Keratinocyte (primary cell): ENCODE measurements at regions not wholly inside any gene's neighbourhood (a gene's known extent, or its start where the extent isn't known, plus 50 kb on each side); places are given as distances from the start of the nearest gene placed in this dataset.

Experiments used
- DNase-seq: peaks from one replicate; pipeline ENCODE4 v3.0.0-alpha.2; 2011; ENCODE audit warnings: low read depth, missing footprints, low spot score
- FAIRE-seq: peaks from 2 replicates; lab custom pipeline; 2011; peaks lifted over from hg19 to GRCh38; lab: Jason Lieb, UNC
- H2AFZ ChIP-seq: 2 replicates; pipeline ENCODE4 v1.6.0; 2012; ENCODE audit warnings: low read length, control low read depth, inconsistent platforms; ENCODE audit not compliant: control insufficient read depth
- H3K27ac ChIP-seq: 2 replicates; pipeline ENCODE4 v1.5.1; 2011; ENCODE audit warnings: low read length; ENCODE audit not compliant: control insufficient read depth, insufficient read depth
- H3K27me3 ChIP-seq: 3 replicates; pipeline ENCODE4 v1.6.0; 2011; ENCODE audit warnings: low read length; ENCODE audit not compliant: control insufficient read depth, insufficient read depth; ENCODE audit errors: extremely low read depth
- H3K36me3 ChIP-seq, 2 experiments: 2 replicates in 1 of 2; 3 replicates in 1 of 2; pipeline ENCODE4 v1.5.1; 2011; ENCODE audit warnings: low read length in 2 of 2, mild to moderate bottlenecking in 1 of 2; ENCODE audit not compliant: control insufficient read depth in 2 of 2, insufficient read depth in 2 of 2; ENCODE audit errors: extremely low read depth in 1 of 2
- H3K4me1 ChIP-seq: 3 replicates; pipeline ENCODE4 v1.5.1; 2011; ENCODE audit warnings: low read length; ENCODE audit not compliant: control insufficient read depth, insufficient read depth; ENCODE audit errors: extremely low read depth
- H3K4me2 ChIP-seq: 3 replicates; pipeline ENCODE4 v1.6.0; 2011; ENCODE audit warnings: low read depth, low read length; ENCODE audit not compliant: control insufficient read depth, insufficient read depth; ENCODE audit errors: extremely low read depth
- H3K4me3 ChIP-seq, 3 experiments: fragments of 200-600 bp in 1 of 3; sonication (generic) in 1 of 3; 2 replicates in 2 of 3; 3 replicates in 1 of 3; pipeline ENCODE4 v1.5.1; 2011 to 2016; ENCODE audit warnings: low read length in 3 of 3, mild to moderate bottlenecking in 3 of 3, control low read depth in 2 of 3, inconsistent platforms in 1 of 3, low read depth in 1 of 3, mixed read lengths in 1 of 3, mixed run types in 1 of 3, moderate library complexity in 1 of 3; ENCODE audit not compliant: control insufficient read depth in 2 of 3, insufficient read depth in 2 of 3; ENCODE audit errors: extremely low read depth in 1 of 3
- H3K79me2 ChIP-seq: 2 replicates; pipeline ENCODE4 v1.6.0; 2012; ENCODE audit warnings: low read length; ENCODE audit not compliant: control insufficient read depth, insufficient read depth
- H3K9ac ChIP-seq: 3 replicates; pipeline ENCODE4 v1.6.0; 2011; ENCODE audit warnings: low read length; ENCODE audit not compliant: control insufficient read depth, insufficient read depth; ENCODE audit errors: extremely low read depth
- H3K9me1 ChIP-seq: 3 replicates; pipeline ENCODE4 v1.6.0; 2011; ENCODE audit warnings: low read length; ENCODE audit not compliant: control insufficient read depth, insufficient read depth; ENCODE audit errors: extremely low read depth
- H3K9me3 ChIP-seq: 2 replicates; pipeline ENCODE4 v1.5.1; 2012; ENCODE audit warnings: low read depth, low read length; ENCODE audit not compliant: control insufficient read depth
- H4K20me1 ChIP-seq: 3 replicates; pipeline ENCODE4 v1.6.0; 2011; ENCODE audit warnings: low read length; ENCODE audit not compliant: control insufficient read depth, insufficient read depth; ENCODE audit errors: extremely low read depth
- EZH2 ChIP-seq: IDR thresholded peaks from one replicate; pipeline ENCODE4 v1.6.1; 2012; ENCODE audit warnings: inconsistent platforms, mild to moderate bottlenecking, low read length, moderate library complexity
- dilution Hi-C: fragments of 300-500 bp; cut with MboI; formaldehyde crosslinking; loops from one replicate; pipeline ENCODE4 v1.7.0; 2020; ENCODE audit warnings: low sequenced_read_pairs; ENCODE audit not compliant: extremely low pct_ligation_motif_present
- TF ChIP-seq, protein P1 (sequence below), 3 experiments: IDR thresholded peaks in 1 of 3; conservative IDR thresholded peaks in 1 of 3; optimal IDR thresholded peaks in 1 of 3; 2 replicates in 2 of 3; 3 replicates in 1 of 3; pipeline versions ENCODE3 to v1.5.1; 2011; ENCODE audit warnings: low read length in 3 of 3, mild to moderate bottlenecking in 3 of 3, moderate library complexity in 2 of 3, control low read depth in 1 of 3, inconsistent platforms in 1 of 3; ENCODE audit not compliant: insufficient read depth in 2 of 3; ENCODE audit errors: extremely low read depth in 1 of 3

DNA sequence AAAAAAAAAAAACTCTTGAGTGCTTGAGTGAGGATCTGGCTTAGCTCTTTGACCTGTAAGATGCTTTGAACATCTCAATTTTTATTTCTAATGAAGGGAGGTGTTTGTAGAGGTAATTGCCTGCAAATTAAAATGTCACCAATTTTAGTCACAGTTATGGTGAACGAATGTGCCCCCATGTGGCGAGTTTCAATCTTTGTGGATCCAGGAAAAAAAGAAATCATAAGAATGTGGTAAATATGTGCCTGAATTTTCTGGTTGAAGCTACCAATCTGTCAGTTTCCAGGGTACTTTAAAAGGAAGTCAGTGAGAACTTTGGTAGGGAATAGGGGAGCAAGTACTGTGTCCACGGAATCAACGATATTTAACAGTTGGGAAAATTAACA, 1772.4 kb upstream of the CDH9 start:
- no peak for FAIRE-seq
- TF ChIP-seq EZH2 = no peak
- TF ChIP-seq, protein P1, sequence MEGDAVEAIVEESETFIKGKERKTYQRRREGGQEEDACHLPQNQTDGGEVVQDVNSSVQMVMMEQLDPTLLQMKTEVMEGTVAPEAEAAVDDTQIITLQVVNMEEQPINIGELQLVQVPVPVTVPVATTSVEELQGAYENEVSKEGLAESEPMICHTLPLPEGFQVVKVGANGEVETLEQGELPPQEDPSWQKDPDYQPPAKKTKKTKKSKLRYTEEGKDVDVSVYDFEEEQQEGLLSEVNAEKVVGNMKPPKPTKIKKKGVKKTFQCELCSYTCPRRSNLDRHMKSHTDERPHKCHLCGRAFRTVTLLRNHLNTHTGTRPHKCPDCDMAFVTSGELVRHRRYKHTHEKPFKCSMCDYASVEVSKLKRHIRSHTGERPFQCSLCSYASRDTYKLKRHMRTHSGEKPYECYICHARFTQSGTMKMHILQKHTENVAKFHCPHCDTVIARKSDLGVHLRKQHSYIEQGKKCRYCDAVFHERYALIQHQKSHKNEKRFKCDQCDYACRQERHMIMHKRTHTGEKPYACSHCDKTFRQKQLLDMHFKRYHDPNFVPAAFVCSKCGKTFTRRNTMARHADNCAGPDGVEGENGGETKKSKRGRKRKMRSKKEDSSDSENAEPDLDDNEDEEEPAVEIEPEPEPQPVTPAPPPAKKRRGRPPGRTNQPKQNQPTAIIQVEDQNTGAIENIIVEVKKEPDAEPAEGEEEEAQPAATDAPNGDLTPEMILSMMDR (optimal IDR thresholded peaks at IDR 0.05 in 1 of 3, IDR thresholded peaks at IDR 0.05 in 1 of 3, conservative IDR thresholded peaks at IDR 0.05 in 1 of 3; ENCODE audit: extremely low read depth in 1 of 3, insufficient read depth in 2 of 3, low read length in 3 of 3) = no peak
- no peak overlapping the region for H3K27ac ChIP-seq
- H3K9me3 ChIP-seq = peaks cover 5% of the 10 kb centered on the region
- no peak overlapping the region for H3K4me2 ChIP-seq
- H3K27me3 ChIP-seq = no peaks in the 10 kb centered on the region
- H3K4me3 ChIP-seq = no peak overlapping the region
- DNase-seq = no peak
- no peak overlapping the region for H2AFZ ChIP-seq
- H3K79me2 ChIP-seq = no peaks in the 10 kb centered on the region
- H3K4me1 ChIP-seq = no peaks in the 10 kb centered on the region
- H4K20me1 ChIP-seq = no peaks in the 10 kb centered on the region
- no peak overlapping the region for H3K9ac ChIP-seq
- no peaks in the 10 kb centered on the region for H3K36me3 ChIP-seq
- dilution Hi-C loops = no loop called here
- no peaks in the 10 kb centered on the region for H3K9me1 ChIP-seq

DNA sequence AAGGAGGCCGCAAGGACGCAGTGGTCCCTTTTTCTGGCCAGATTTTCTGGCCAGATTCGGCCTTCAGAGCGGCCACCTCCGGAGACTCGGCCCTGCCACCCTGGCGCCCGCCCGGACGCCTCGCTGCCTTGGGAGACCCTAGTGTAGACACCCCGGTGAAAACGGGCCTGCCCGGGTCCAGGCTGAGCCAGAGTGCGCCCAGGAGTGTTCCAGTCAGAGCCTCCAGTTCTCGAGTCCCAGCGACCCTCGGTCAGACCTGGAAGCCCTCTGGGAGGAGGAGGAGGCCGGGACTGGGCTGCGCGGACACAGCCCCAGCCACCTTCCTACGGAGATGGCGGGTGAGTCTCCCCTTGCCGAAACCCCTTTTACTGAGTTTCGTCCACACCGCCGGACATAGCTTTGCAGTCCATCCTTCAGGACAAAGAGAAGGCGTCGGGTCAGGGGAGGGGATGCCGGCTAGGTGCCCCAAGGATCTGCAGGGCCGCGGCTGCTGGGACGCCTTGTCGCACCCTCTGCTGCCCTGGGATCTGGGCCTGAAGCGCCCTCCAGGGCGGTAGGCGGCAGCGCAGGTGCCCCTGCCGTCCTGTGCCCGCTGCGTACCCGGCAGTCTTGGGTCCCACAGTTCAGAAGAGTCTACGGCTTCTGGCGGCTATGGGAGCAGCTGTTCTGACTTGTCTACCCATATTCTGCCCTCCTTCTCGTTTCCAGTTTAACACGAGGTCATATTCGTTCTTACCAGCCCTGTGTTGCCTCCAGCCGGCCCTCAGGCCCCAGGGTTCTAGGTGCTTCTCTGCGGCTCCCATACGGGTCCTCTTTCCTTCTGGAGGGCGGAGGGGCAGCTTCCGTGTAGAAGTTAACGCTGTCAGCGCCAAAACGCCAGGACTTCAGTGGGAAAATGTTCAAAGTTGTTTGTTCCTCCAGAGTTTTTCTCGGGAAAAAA, 1771.7 kb upstream of the CDH9 start:
- TF ChIP-seq EZH2 = no peak
- TF ChIP-seq, protein P1 (optimal IDR thresholded peaks at IDR 0.05 in 1 of 3, IDR thresholded peaks at IDR 0.05 in 1 of 3, conservative IDR thresholded peaks at IDR 0.05 in 1 of 3; ENCODE audit: extremely low read depth in 1 of 3, insufficient read depth in 2 of 3, low read length in 3 of 3) = no peak
- Histone ChIP-seq H3K9me3 (peaks cover 5% of the 10 kb centered on the region), H3K27me3 (no peaks in the 10 kb centered on the region), H3K4me1 (no peaks in the 10 kb centered on the region), H3K9me1 (no peaks in the 10 kb centered on the region), H3K4me3 (no peak overlapping the region), H4K20me1 (no peaks in the 10 kb centered on the region), H3K4me2 (no peak overlapping the region), H3K27ac (no peak overlapping the region), H3K36me3 (no peaks in the 10 kb centered on the region), H3K79me2 (no peaks in the 10 kb centered on the region), H2AFZ (no peak overlapping the region), H3K9ac (no peak overlapping the region)
- DNase-seq (no peak), FAIRE-seq (no peak)
- dilution Hi-C loops = no loop called here
